ENCODE measurements at regions not wholly inside any gene's neighbourhood (a gene's known extent, or its start where the extent isn't known, plus 50 kb on each side); places are given as distances from the start of the nearest gene placed in this dataset.

- TF ChIP-seq ZNF277 (CRISPR knock-in tag; IDR thresholded peaks at IDR 0.05; ENCODE audit: borderline replicate concordance) (no peak), CBX2 (IDR thresholded peaks at IDR 0.05; ENCODE audit: insufficient read depth, low read length, poor library complexity, severe bottlenecking) (no peak), XRCC4 (IDR thresholded peaks at IDR 0.05; ENCODE audit: extremely low read depth, insufficient read depth, insufficient read length) (no peak), POU5F1 (IDR thresholded peaks at IDR 0.05; ENCODE audit: borderline replicate concordance, low read depth, low read length, partially characterized antibody) (no peak), POLR2B (IDR thresholded peaks at IDR 0.05; ENCODE audit: low read depth, partially characterized antibody) (no peak), NFIX (CRISPR knock-in tag; IDR thresholded peaks at IDR 0.05; ENCODE audit: low read depth) (no peak), ZNF583 (CRISPR knock-in tag; IDR thresholded peaks at IDR 0.05) (no peak), RAD51 (IDR thresholded peaks at IDR 0.05; ENCODE audit: borderline replicate concordance, low read depth) (peak; percentile 92), ERF (CRISPR knock-in tag; IDR thresholded peaks at IDR 0.05) (no peak), SRSF7 (optimal IDR thresholded peaks at IDR 0.05; ENCODE audit: low read depth, low read length) (no peak), SMAD1 (IDR thresholded peaks at IDR 0.05; ENCODE audit: low read depth, low read length, partially characterized antibody) (no peak), TRIM25 (IDR thresholded peaks at IDR 0.05; ENCODE audit: borderline replicate concordance) (no peak), IRF1 (CRISPR knock-in tag; IDR thresholded peaks at IDR 0.05; ENCODE audit: borderline replicate concordance) (no peak), ZNF324 (CRISPR knock-in tag; IDR thresholded peaks at IDR 0.05) (no peak), NELFE (IDR thresholded peaks at IDR 0.05; ENCODE audit: insufficient read depth, insufficient read length) (no peak), RBM25 (IDR thresholded peaks at IDR 0.05; ENCODE audit: low read depth, low read length, severe bottlenecking) (no peak), EHMT2 (IDR thresholded peaks at IDR 0.05) (no peak), FOXJ3 (CRISPR knock-in tag; IDR thresholded peaks at IDR 0.05) (no peak)
Measured at GRCh38 chr6:157764178-157765068, 58.6 kb upstream of the SNX9 start (continued).

Data from K562 (cell line).